ENCODE measurements at regions not wholly inside any gene's neighbourhood (a gene's known extent, or its start where the extent isn't known, plus 50 kb on each side); places are given as distances from the start of the nearest gene placed in this dataset.
"Not testable (repeated sequence)": the region's sequence is repeated elsewhere in the genome, so short reads cannot be mapped to it uniquely, and the experiment has no call there.

DNA sequence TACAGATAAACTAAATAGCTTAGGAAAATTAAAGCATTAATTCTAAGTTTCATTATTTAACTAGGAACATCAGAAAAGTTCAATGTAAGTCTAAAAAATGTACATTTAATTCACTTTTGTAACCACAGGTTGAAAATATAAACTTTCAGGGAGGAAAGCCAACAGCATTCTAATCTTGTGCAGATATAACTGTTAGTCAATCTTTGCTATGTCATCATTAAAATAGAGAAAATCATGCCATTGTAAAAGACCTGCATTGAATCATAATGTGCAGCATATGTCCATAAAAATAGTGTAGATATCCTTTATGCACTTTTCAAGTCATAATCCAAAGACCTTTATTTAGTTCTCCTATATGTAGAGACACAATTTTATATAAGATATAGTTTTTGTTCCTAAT lies 207.3 kb downstream of the ALG10B start:
- Histone ChIP-seq H3K4me2 (no peak overlapping the region), H3K27ac (no peak overlapping the region), H3K4me1 (ENCODE audit: low read depth, poor library complexity, severe bottlenecking) (no peaks in the 10 kb centered on the region), H3K9ac (no peak overlapping the region), H4K20me1 (ENCODE audit: insufficient read depth) (no peaks in the 10 kb centered on the region), H2AFZ (ENCODE audit: low read depth) (no peak overlapping the region), H3K79me2 (ENCODE audit: insufficient read depth, low read depth) (no peaks in the 10 kb centered on the region), H3K36me3 (ENCODE audit: insufficient read depth) (no peaks in the 10 kb centered on the region; the same call in 1 of the 2 replicates), H3K4me3 (IDR thresholded peaks at IDR 0.05; ENCODE audit: insufficient read depth, low read depth, low read length) (no peak overlapping the region), H3K27me3 (ENCODE audit: insufficient read depth, low read depth) (no peaks in the 10 kb centered on the region)
- TF ChIP-seq CTCF (conservative IDR thresholded peaks at IDR 0.05; ENCODE audit: low read depth, low read length), result no peak

DNA sequence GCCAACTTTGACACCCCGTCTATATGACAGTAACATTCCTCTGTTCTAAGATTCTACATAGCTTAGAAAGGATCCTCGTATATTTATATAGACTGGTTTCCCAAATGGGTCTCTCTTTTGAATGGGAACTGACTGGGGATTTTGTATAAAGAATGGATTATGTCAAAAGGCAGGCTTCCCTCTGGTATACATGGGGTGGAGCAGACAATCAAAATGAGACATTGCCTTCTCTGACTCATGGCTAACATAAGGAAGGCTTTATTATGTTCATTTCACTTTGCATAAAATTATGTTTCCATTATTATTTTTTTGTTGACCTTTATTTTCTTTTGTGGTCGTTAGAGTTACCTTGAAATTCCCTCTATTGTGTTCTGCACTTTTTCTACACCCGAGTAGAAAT lies 211.1 kb downstream of the ALG10B start:
- Histone ChIP-seq H3K4me3 (IDR thresholded peaks at IDR 0.05; ENCODE audit: insufficient read depth, low read depth, low read length) (no peak overlapping the region), H3K9ac (no peak overlapping the region), H3K27ac (no peak overlapping the region), H3K4me2 (no peak overlapping the region), H3K27me3 (ENCODE audit: insufficient read depth, low read depth) (no peaks in the 10 kb centered on the region), H3K36me3 (ENCODE audit: insufficient read depth) (no peaks in the 10 kb centered on the region; the same call in 1 of the 2 replicates), H4K20me1 (ENCODE audit: insufficient read depth) (no peaks in the 10 kb centered on the region), H2AFZ (ENCODE audit: low read depth) (no peak overlapping the region), H3K79me2 (ENCODE audit: insufficient read depth, low read depth) (no peaks in the 10 kb centered on the region), H3K4me1 (ENCODE audit: low read depth, poor library complexity, severe bottlenecking) (no peaks in the 10 kb centered on the region)
- no peak for TF ChIP-seq CTCF (conservative IDR thresholded peaks at IDR 0.05; ENCODE audit: low read depth, low read length)

DNA sequence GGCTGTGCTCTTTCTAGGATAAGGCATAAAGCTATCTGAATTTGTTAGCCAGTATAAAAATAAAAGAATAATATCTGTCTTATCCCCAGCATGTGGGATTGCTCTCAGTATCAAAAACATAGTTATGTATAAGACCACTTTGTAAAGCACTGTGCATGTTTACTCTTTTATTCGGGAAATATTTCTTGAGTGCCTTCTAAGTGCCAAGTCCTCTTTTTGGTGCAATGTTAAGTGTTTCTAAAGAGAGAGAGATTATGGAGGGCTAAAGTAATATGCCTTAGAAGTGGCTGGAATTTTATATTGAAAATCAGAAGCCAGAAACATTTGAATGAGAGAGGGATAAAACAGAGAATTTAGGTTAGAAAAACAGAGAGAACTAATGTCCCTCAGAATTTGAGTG lies 212.0 kb downstream of the ALG10B start:
- no peak overlapping the region for H3K9ac ChIP-seq
- no peaks in the 10 kb centered on the region for H3K4me1 ChIP-seq (ENCODE audit: low read depth, poor library complexity, severe bottlenecking)
- no peak overlapping the region for H3K27ac ChIP-seq
- H3K4me2 ChIP-seq, result no peak overlapping the region
- no peaks in the 10 kb centered on the region for H4K20me1 ChIP-seq (ENCODE audit: insufficient read depth)
- TF ChIP-seq CTCF (conservative IDR thresholded peaks at IDR 0.05; ENCODE audit: low read depth, low read length), result no peak
- H3K4me3 ChIP-seq (IDR thresholded peaks at IDR 0.05; ENCODE audit: insufficient read depth, low read depth, low read length), result no peak overlapping the region
- H2AFZ ChIP-seq (ENCODE audit: low read depth), result no peak overlapping the region
- H3K79me2 ChIP-seq (ENCODE audit: insufficient read depth, low read depth), result no peaks in the 10 kb centered on the region
- no peaks in the 10 kb centered on the region for H3K27me3 ChIP-seq (ENCODE audit: insufficient read depth, low read depth)
- no peaks in the 10 kb centered on the region; the same call in 1 of the 2 replicates for H3K36me3 ChIP-seq (ENCODE audit: insufficient read depth)

DNA sequence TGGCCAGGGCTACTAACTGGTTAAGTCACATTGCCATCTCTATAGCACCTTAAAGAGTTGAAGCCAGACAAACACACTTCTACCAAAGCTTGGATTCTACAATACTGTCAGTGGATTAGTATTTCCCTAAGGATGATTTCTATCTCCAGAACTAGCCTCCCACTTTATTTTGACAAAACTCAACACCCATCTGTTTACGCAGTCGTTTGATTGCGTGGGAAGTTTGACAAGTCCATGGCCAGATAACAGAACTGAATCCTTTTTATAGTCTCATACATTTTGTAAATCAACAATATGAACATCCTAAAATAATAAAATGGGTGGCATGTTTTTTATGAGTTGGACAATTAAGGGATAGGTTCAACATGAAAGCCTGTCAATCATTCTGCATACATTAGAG lies 212.7 kb downstream of the ALG10B start:
- H3K27me3 ChIP-seq (ENCODE audit: insufficient read depth, low read depth); H3K4me1 ChIP-seq (ENCODE audit: low read depth, poor library complexity, severe bottlenecking); H2AFZ ChIP-seq (ENCODE audit: low read depth); H4K20me1 ChIP-seq (ENCODE audit: insufficient read depth); H3K9ac ChIP-seq; H3K36me3 ChIP-seq (ENCODE audit: insufficient read depth); H3K4me2 ChIP-seq; H3K79me2 ChIP-seq (ENCODE audit: insufficient read depth, low read depth); H3K4me3 ChIP-seq (IDR thresholded peaks at IDR 0.05; ENCODE audit: insufficient read depth, low read depth, low read length); H3K27ac ChIP-seq: not testable (repeated sequence)

GRCh38 chr12:38538319-38538718 lies 221.7 kb downstream of the ALG10B start:
- H3K36me3 ChIP-seq (ENCODE audit: insufficient read depth), result no peaks in the 10 kb centered on the region
- TF ChIP-seq CTCF (conservative IDR thresholded peaks at IDR 0.05; ENCODE audit: low read depth, low read length), result no peak
- H3K4me1 ChIP-seq (ENCODE audit: low read depth, poor library complexity, severe bottlenecking), result no peaks in the 10 kb centered on the region
- no peaks in the 10 kb centered on the region for H3K79me2 ChIP-seq (ENCODE audit: insufficient read depth, low read depth)
- no peak overlapping the region for H2AFZ ChIP-seq (ENCODE audit: low read depth)
- H3K27me3 ChIP-seq (ENCODE audit: insufficient read depth, low read depth), result no peaks in the 10 kb centered on the region
- H3K4me2 ChIP-seq, result no peak overlapping the region
- no peak overlapping the region for H3K9ac ChIP-seq
- no peaks in the 10 kb centered on the region for H4K20me1 ChIP-seq (ENCODE audit: insufficient read depth)
- no peak overlapping the region for H3K27ac ChIP-seq
- no peak overlapping the region for H3K4me3 ChIP-seq (IDR thresholded peaks at IDR 0.05; ENCODE audit: insufficient read depth, low read depth, low read length)
